ENCODE measurements at regions not wholly inside any gene's neighbourhood (a gene's known extent, or its start where the extent isn't known, plus 50 kb on each side); places are given as distances from the start of the nearest gene placed in this dataset.

DNA sequence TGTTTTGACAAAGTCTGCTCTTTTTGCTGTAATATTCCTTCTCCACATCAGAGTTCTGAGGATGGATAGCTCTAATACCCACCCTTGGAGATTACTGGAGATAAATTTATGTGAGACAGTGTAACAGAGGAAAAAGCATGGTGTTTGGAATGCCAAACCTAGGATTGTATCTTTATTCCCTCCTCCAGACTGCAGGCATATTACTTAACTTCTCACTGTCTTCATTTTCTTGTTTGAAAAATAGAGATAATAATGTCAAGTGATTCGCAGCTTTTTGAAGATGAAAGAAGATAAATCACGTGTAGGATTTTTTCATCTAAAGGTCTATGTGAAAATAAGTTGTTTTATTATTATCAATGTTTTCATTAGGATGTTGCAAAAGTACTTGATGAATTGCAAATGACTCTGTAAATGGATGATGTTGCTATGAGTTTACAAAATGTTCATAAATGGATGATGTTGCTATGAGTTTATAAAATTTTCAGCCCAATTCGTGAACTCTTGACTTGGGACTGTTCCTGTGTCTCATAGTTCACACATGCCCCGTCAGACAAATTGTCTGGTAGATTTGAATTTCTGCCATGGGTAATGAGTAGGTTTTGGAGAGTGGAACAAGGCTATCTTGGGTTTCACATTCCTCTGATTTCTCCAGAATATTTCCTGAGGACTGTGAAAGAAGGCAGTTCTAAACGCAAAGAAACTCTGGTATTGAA lies 113.1 kb upstream of the IGFBP3 start:
- no peak for DNase-seq (ENCODE audit: insufficient read length, low spot score)
- FAIRE-seq, result no peak
- TF ChIP-seq, protein P1, sequence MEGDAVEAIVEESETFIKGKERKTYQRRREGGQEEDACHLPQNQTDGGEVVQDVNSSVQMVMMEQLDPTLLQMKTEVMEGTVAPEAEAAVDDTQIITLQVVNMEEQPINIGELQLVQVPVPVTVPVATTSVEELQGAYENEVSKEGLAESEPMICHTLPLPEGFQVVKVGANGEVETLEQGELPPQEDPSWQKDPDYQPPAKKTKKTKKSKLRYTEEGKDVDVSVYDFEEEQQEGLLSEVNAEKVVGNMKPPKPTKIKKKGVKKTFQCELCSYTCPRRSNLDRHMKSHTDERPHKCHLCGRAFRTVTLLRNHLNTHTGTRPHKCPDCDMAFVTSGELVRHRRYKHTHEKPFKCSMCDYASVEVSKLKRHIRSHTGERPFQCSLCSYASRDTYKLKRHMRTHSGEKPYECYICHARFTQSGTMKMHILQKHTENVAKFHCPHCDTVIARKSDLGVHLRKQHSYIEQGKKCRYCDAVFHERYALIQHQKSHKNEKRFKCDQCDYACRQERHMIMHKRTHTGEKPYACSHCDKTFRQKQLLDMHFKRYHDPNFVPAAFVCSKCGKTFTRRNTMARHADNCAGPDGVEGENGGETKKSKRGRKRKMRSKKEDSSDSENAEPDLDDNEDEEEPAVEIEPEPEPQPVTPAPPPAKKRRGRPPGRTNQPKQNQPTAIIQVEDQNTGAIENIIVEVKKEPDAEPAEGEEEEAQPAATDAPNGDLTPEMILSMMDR (IDR thresholded peaks at IDR 0.05; ENCODE audit: insufficient read depth, missing control alignments), result no peak

DNA sequence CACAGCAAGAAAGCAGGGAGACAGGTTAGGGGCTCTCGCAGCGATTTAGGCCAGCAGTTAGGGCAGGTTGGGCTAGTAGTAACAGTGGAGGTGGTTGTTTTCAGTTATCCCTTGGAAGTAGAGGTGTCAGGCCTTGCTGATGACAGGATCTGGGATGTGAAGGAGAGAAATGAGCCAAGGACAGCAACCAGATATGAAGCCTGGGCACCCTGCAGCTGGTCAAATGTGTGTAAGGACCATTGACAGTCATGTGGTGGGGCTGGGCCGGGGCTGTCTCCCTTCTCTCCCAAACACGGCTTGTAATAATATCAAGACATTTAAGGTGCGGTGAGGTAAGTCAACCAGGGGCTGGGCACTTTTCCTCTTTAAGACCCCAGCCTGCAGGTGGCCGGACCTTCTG lies 112.5 kb upstream of the IGFBP3 start:
- TF ChIP-seq, protein P1 (IDR thresholded peaks at IDR 0.05; ENCODE audit: insufficient read depth, missing control alignments), result no peak
- DNase-seq (ENCODE audit: insufficient read length, low spot score), result no peak
- FAIRE-seq, result no peak

DNA sequence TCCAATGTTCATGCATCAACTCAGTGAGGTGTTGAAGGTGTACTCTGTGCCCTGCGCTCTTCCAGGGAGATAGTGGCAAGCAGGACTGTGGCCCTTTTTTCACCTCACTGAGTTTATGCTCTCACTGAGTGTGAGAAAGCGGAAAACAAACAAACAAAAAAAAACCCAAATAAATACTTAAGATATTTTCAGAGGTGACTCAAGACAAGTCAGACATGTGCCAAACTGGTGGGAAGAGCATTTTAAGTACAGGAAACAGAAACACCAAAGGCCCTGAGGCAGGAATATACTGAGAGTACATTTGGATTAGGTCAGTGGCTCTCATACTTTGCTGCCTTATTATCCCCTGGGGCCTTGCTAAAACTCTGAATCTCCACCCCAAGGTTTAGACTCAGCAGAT lies 111.9 kb upstream of the IGFBP3 start:
- TF ChIP-seq, protein P1 (IDR thresholded peaks at IDR 0.05; ENCODE audit: insufficient read depth, missing control alignments), result no peak
- DNase-seq (ENCODE audit: insufficient read length, low spot score) (no peak), FAIRE-seq (no peak)

DNA sequence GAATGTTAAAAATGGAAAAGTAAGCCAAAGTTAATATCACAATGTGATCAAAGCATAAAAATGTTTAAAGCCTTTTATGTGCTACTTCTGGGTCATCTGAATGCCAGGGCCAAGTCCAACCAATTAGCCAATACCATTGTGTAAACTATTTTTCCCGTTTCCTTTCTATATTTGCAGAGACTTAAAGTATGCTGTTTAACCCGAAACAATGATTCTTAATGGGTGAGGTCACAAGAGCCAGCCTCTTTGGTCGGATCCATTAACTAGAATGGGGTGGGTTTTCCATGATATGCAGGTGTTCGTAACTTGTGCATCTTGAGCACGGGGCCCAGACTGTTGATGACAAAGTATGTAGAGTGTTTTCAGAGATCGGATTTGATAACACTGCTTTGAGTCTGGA lies 111.3 kb upstream of the IGFBP3 start:
- DNase-seq (ENCODE audit: insufficient read length, low spot score), result no peak
- no peak for FAIRE-seq
- TF ChIP-seq, protein P1 (IDR thresholded peaks at IDR 0.05; ENCODE audit: insufficient read depth, missing control alignments), result no peak

DNA sequence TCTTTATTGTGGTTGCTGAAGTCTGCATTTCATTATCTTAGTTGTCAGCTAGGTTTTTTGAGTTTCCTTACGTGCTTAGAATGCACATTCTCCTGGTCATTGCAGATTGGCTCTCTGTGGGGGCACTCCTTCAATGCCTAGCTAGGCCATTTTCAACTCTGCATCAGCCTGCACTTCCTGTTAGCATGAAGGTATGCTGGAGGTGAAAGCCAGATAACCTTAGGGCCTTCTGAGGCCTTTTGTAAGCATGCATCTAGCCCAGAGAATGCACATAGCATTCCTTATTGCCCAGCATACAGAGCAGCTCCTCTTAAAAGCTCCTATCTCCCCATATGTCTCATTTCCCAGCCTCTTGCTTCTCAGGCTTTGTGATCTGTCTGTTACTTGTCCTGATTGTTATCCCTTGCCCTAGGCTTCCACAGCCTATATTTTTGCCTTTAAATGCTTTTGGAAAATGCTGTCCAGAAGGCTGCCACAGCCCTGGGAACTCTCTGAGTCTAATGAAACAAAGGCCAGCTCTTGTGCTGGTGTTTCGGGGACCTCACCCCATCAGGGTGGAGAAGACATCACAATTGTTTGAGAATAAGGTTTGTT lies 108.1 kb upstream of the IGFBP3 start:
- TF ChIP-seq, protein P1 (IDR thresholded peaks at IDR 0.05; ENCODE audit: insufficient read depth, missing control alignments), result no peak
- no peak for FAIRE-seq
- no peak for DNase-seq (ENCODE audit: insufficient read length, low spot score)

DNA sequence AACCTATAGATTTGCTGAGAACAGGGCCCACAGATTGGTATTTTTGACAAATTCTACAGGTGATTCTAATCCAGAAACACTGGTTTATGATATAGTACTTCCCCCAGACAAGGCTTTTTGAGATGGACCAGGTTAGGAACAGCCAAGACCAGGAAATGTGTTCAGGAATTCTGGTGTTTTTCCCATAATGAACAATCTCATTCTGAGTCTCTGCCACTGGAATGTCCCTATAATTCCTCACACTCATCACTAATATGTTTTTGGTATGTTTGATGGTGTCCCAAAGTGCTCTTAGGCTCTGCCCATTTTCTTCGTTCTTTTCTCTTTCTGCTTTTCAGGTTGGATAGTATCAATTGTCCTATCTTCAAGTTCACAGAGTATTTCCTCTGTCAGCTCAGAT lies 107.2 kb upstream of the IGFBP3 start:
- FAIRE-seq, result no peak
- no peak for DNase-seq (ENCODE audit: insufficient read length, low spot score)
- TF ChIP-seq, protein P1 (IDR thresholded peaks at IDR 0.05; ENCODE audit: insufficient read depth, missing control alignments), result no peak

DNA sequence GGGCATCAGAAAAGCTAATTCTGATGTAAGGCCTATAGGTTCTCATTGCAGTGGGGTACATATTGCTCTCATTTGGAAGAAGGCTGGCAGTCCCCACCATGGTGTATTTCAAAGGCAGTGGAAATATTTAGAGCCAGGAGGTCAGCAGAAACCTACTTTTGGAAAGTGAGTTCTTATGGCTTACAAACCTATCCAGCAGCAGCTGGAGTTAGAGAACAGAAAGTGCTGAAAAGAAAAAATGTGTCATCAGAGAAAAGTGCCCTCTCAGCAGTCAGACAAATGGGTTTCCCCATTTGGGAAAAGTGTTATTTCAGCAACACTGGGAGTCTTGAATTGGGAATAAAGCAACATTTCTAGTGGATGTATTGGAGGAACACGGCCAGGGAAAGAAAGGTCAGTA lies 105.7 kb upstream of the IGFBP3 start:
- FAIRE-seq, result no peak
- TF ChIP-seq, protein P1 (IDR thresholded peaks at IDR 0.05; ENCODE audit: insufficient read depth, missing control alignments), result no peak
- no peak for DNase-seq (ENCODE audit: insufficient read length, low spot score)
